IPS DF 4.7 (cell line): ENCODE measurements at regions not wholly inside any gene's neighbourhood (a gene's known extent, or its start where the extent isn't known, plus 50 kb on each side); places are given as distances from the start of the nearest gene placed in this dataset.

Experiments used
- DNase-seq: peaks from one replicate; pipeline ENCODE4 v3.0.0-alpha.2; 2013; ENCODE audit warnings: low spot score; ENCODE audit errors: extremely low read depth

DNA sequence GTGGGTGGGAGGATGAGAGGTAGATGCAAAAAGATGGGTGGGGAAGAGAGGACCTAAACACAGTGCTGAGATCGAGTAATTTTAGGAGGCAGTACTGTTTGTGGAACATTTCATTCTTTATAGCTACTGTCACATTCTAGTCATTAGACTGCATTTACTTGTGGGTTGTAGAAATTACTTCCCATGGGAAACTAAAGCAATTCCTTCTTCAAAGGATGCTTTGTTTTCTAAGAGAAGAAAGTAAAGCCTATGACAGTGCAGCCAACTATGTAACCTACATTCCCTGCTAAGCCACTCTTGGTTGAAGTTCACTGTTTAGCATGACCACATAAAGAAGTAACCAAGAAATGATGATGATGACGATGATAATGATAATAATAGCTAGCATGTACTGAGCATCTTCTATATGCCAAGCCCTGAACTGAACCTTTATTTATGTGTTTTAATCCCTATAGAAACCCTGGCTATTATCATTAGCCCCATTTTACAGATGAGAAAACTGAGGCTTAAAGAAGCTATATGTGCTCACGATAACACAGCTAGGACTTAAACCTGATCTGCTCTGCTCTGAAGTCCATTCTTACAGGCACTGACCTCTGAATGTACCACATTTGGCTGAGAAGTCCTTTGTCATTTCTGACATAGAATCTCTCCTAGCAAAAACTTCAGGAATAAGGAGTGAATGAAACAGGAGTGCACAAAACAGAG, 114.5 kb upstream of the KIT start:
- DNase-seq = no peak

DNA sequence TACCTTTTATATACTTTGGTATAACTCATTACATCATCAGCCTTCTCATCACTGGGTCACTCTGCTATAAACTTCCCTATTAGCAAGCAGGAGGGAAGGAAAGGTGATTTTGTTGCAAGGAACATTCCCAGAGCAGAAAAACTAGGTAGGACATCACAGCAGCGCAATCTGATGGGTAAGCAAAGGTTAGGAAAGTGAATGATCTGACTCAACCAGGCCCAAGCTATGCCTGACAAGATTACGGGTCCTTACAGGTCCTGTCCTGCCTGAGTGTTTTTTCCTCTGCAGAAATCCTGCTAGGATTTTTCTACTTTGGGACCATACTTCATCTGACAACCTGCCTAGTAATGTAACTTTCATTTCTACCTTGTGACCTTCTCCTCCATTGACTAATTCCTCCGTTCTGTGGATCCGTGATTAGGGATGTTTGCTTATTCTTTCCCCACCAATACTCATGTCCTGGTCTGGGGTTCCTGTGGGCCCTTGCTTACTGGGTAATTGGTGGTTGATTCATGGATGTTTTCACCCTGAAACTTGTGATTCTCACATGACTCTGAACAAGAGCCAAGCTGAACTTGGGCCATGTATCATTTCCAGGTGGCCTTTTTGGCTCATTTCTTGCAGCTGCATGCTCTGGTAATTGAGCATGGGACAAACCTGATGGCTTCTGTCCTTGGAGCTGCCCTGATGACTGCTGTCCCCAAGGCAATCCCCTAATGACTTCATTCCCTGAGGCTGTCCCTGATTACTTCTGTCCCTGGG, 111.9 kb upstream of the KIT start:
- DNase-seq = no peak

DNA sequence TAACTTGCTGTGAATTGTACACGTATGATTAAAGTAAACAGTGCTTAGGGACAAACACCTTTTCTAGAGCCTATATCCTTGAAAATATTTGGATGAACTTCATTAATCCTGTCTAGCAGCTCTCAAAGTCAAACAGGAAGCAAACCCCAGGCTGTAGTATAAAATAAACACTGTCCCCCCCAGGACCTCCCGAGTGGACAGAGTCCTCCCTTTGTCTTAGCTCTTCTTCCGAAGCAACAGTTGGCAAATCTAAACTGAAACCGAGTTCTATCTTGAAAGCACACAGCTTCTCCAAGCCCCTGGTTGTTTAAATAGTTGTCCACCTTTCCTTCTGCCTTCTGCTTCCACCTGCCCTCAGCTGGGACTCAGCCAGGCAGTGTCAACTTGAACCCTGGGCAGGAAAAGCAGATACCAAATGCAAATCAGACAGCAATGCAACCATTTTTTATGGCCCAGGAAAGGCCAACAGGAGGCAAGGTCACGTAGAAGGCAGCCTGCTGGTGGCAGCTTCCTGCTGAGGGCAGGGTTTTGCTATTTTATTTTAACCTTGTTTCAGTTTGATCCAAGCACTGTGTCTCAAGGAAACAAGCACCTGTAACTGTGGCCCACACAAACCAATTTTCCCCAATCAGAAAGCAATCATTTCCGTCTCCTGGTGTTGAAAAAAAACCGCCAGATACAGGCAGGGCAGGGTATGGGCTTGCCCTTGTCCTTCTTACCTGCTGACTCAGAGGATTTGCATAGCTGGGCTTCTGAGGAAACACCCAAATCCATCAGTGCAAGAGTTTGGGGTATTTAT, 110.3 kb upstream of the KIT start:
- DNase-seq = no peak

DNA sequence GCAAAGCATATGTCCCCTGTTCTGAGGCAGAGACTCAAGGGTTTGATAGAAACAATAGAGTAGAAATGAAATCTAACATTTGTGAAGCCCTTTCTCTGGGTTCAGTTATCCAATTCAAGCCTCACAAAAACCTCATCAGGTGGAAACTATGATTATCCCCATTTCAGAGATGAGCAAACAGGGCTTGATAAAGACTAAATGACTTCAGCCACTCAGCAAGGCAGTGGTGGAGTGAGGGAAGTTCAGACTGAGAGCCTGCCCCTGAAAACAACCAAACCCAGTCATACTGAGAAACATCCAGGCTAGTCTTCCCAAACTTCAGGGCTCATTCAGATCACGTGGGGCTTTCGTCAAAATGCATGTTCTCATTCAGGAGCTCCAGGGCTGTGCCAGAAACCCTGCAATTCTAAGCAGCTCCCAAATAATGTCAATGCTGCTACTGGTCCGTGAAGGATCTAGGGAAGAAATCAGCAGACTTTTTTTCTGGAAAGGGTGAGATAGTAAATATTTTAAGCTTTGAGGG, 109.6 kb upstream of the KIT start:
- DNase-seq = no peak

DNA sequence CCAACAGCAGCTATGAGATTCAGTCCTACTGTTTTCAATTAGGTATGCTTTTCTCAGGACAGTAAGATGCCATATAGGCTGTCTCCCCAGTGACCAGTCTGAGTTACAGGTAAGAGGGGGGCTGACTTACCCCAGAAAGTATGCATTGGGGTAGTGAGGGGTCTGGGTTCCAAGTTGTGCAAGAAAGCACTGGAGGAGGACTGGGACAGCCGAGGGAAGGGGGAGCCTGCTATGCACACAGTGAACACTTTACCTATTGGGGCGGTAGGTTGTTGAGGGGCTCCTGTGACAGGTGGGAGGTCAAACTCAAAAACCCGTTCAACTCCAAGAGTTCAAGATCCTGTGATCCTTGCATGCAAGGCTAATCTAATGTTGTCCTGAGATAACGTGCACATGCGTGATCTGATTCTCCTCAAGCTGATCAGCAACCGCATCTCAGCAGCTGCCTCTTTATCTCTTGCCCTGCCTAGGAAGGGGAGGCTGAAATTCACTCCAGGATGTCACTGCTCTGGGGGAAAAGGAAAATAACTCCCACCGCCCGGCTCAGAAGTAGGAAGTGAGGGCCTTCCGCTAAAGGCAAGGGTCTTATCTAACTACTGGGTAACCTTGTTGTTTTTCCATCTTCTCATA, 108.8 kb upstream of the KIT start:
- DNase-seq = no peak

DNA sequence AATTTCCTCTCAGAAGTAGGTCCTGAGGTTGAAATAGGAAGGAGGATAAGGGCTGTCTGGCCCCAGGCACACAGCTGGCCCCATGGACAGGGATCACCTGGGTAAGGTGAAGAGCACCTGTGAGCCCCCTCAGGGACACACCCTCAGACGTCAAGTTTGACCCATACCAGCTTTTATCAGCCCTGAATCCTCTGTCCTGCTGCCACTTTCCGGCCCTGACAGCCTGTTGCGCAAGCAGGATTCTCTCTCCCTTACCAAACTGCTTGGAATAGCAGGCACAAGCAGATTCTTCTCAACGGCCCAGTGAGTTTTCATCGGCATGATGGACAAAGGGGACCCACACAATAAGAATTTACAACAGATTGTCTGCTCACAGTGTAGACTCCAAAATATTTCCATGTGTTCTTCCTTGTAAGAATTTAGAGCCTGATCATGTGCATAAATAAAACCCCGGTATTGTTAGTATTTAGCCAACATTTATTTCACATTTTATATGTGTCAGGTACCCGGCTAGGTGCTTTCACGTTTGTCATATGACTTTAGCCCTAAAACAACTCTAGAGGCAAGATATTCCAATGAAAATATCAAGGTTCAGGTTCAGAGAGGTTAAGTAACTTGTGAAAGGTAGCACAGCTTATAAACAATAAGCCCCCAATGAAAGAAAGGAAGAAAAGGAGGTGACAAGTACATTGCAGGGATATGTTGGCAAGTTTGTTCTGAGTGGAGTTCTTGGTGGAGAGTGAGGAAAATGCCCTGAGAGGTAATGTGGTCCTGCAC, 107.2 kb upstream of the KIT start:
- no peak for DNase-seq

DNA sequence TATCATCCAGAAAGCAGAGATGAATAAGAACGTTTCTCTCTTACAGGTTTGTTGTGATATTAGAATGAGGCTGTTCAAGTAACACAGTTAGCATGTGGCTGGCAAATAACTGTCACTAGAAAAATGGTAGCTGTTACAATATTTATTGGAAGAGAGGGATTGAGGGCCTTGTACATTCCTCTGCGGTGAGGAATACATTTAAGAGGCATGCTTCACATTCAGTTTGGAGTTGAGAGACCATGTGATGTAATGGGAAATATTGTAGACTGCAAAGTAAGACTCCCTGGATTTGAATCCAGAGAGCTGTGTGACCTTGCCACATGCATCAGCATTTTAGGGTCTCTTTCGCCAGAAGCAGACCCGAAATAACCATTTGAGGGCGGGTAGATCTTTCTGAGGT, 104.8 kb upstream of the KIT start:
- no peak for DNase-seq

DNA sequence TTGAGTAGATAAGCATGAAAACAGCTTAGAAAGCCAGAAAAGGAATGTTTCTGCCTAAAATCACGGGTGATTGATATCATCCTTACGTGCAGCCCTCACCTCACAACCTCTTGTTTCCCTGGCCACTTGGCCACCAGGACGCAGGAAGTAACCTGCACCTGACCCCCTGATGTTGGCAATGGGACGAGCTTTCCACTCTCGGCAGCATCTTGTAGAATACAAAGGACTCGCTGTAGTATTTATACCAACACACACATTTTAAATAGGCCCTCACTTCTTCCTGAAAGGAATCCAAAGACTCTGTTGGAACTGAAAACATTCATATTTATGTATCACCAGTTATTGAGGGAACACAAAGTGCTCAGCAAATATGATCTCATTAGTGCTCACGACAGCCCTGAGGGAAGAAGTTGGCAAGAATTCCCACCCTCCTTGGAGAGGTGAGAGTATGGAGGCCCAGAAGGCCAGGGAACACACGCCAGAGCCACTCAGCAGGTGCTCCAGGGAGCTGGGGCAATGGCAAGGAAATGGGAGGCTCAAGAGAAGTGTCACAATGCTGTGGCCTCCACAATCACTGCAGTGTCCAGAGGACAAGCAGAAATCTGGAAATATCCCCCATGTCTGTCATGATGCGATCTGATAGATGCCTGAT, 103.3 kb upstream of the KIT start:
- no peak for DNase-seq

DNA sequence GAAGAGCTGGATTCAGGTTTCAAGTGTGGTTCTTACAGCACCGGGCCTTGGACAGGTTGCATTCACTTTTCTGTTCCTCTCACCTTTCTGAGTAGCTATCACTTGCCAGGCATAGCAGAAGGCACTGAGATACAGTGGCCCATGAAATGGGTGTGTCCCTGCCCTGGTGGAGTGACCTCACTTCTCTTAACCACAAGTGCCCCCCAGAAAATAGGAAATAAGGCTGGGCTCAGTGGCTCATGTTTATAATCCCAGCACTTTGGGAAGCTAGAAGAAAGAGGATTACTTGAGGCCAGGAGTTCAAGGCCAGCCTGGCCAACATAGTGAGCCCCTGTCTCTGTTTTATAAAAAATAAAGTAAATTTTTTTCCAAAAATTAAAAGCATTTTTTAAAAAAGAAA, 101.7 kb upstream of the KIT start:
- DNase-seq = no peak

DNA sequence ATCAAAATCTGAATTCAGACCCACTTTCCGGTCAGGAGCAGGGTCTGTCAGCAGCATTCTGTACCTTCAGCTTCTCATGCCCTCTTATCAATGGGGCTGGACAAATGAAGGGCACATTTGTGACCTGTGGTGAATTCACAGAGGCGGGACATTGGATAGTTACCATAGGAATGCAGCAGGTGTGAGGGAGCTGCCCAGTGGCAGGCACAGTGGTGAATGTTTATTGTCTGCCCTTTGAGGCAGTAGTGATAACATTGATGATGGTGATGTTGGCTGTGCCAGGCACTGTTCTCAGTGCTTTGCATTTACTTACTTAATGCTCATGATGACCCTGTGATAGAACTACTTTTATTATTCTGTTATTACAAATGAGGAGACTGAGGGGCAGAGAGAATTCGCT, 101.2 kb upstream of the KIT start:
- no peak for DNase-seq

DNA sequence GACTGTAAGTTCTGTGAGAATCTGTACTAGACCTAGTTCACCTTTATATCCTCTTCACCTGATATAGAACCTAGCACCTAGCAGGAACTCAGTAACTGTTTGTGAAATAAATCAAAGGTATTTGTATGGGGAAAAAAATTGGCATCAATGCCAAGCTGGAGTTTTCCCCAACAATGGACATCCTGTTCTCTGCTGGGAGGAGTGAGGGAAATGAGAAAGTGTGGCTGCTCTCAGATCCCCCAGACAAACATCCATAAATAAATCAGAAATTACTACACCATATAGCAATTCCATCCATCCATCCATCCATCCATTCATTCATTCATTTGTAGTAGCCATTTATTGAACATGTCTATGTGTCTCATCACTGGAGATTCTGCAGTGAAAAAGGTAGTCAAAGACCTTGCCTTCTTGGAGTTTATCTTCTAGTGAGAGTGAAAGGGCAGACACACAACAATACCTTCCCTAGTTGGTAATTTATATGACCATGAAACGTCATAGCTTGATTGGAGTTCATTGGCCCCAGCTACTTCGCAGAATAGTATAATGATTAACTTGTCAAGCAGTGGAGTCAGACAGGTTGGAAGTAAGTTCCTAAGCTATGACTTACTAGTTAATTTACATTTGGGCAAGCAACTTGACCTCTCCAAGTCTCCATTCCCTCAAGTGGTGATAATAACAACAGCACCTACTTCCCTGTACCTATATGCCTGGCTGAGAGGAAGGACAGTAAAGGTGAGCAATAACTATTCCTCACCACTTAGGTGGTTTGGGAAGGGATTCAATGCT, 98.7 kb upstream of the KIT start:
- no peak for DNase-seq

DNA sequence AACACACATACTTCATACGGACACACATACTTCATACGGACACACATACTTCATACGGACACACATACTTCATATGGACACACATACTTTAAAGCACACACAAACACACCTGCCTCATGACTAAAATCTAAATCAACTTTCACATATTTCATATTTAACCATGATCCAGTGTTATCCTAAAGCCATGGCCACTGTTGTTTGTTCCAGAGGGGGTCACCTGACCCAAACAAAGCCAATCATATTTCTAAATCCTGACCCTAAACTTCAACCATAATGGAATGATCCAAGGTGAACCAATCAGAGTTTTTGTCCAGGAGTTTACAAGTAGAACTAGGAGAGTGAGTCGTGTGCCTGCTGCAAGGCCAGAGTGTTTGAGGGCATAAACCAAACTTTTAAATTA, 97.2 kb upstream of the KIT start:
- DNase-seq = no peak

DNA sequence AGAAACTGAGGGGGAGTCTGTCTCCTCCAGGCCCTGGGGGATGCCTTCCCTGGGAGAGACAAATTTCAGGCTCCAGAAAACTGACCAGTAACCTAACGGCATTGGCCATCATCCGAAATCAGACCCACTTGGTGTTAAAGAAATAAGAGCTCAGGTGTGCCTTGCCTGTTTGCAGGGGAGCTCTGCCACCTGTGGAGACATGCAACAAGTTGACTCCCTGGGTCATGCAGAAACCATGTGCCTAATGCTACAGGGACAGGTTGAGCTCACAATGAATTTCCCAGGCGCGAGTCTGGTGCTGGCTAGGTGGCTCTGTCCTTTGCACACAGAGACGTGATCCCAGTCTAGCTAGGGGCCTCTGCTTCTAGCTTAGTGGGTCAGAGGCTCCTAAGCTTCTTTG, 95.8 kb upstream of the KIT start:
- DNase-seq = no peak

DNA sequence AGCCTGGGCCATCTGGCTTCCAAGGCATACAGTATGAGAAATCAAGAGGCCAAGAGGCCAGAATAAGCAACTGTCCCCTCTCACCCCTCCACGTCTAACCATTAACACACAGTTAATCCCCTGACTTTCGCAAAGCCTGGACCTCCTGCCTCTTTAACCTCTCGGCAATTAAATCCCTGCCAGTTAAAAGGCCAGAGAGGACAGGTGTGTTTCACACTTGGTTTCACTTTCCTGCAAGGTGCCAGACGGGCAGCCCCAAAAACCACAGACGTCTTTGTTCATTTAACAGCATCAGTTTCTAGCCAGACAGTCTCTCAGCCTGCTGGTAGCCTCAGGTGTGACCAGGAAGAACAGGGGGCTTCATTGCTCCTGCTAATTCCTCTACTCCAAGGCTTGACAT, 91.1 kb upstream of the KIT start:
- DNase-seq = no peak

DNA sequence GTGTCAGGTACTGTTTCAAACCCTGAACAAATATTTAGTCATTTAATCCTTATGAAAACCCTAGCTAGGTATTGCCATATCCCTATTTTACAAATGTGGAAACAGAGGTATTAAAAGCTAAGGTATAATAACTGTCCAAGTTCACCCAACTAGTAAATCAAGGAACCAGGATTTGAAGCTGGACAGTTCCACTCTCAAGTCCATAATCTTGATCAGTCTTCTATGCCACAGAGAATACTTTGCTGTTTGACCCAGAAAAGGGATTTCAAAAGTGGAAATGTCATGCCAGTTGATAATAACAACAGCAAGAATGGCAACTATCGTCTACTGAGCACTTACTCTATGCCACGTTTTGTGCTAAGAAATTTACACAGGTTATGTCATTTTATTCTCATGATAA, 90.4 kb upstream of the KIT start:
- DNase-seq = no peak

DNA sequence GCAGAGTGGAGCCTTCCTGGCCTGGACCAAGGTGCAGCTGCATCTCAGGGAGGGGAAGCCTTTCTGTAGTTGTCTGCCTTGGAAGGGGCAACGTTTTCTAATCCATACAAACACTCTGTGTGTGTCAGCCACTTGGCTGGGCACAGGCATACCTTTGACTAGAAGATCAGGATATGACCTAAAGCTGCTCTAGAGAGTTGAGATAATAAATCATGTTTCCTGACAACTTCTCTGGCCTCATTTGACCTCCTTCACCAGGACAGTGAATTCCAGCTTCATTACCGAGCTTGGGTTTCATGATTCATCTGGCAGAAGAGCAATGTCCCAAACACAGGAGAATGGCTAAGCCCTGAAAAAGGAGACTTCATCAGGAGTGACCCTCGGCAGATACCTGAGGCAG, 89.6 kb upstream of the KIT start:
- no peak for DNase-seq

DNA sequence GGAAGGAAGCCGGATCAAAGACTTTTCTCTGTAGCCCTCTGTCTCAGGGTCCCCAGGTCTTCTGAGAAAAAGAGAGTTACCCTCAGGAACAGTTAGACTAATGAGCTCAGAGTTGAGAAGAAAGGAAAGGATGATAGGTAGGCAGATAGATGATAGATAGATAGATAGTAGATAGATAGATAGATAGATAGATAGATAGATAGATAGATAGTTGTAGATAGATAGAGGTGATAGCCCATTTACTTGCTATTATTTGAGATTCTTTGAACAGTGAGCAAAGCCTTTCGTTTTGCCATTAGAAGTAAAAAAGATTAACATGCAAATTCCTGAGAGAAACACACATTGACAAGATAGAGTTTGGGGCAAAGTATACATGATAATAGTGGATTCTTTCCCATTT, 86.9 kb upstream of the KIT start:
- DNase-seq = no peak

DNA sequence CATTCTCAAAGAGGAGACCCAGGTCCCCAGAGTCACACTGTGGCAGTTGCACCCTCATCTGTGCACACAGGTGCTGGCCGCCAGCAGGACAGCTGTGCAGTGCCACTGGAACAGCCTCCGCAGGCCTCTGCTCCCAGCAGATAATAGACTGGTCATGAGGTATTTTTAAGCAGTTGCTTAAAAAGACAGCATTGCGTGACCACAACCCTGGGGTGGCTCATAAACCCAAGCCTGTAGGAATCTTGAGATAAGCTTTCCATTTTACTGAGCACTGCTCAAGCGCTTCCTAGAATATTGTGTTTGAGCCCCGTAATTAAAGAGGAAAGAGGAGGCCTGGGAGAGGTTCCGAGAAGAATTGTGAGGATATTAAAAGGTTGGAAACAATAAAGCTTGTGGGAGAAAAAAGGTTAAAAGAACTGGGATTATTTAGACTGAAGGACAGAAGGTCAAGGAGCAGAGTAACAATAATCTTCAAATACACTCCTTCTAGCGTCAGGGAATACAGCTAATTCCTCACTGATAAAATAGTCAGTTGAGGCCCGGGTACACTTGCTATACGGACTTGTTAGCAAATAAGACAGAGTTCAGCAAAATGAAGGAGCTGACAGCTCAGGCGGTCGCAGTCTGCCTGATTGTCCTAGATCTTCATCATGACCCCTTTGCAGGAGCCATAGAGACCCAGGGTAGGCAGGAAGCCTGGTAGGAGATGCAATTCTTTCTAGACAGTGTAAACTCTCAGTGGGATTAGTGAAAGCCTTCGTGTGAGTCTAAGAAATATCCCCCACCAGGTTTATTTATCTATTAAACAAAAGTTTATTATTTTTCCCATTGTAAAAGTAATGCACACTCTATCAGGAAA, 86.2 kb upstream of the KIT start:
- DNase-seq = no peak

DNA sequence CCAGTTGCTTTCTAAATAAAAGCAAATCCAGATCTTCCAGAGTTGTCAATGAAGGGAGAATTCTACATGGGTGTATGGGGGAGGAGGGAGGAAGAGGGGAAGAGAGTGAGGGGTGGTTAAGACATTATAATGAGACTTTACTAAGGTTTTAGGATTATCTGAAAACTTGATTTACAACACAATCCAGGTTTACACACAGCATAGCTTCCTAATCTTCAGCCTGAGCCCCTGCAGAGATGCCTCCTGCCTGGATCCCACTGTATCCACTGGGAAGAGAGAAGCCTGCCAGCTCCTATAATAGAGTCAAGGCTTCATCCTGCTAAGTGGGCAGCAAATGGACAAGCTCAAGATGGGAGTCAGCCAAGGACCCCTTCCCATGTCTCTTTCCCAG, 85.6 kb upstream of the KIT start:
- DNase-seq = no peak
